Neural cell (in vitro differentiated cells): ENCODE measurements at regions not wholly inside any gene's neighbourhood (a gene's known extent, or its start where the extent isn't known, plus 50 kb on each side); places are given as distances from the start of the nearest gene placed in this dataset.

Experiments used
- H2AFZ ChIP-seq: fragments of 200-600, 300-800 bp; sonication (generic), shearing (Covaris generic); 2 replicates; pipeline ENCODE4 v1.6.0; 2014; ENCODE audit warnings: low read depth, mild to moderate bottlenecking, antibody characterized with exemption, low read length, moderate library complexity
- H3F3A ChIP-seq: fragments of 200-600 bp; shearing (Covaris generic); 2 replicates; pipeline ENCODE4 v1.6.1; 2016; ENCODE audit warnings: mild to moderate bottlenecking, moderate library complexity, mixed read lengths, antibody characterized with exemption, low read length; ENCODE audit not compliant: insufficient read depth, poor library complexity, severe bottlenecking
- H3K27ac ChIP-seq: fragments of 200-600, 300-800 bp; sonication (generic), shearing (Covaris generic); 2 replicates; pipeline ENCODE4 v1.5.1; 2014; ENCODE audit warnings: mild to moderate bottlenecking, low read length, moderate library complexity
- H3K27me3 ChIP-seq: fragments of 300-800, 200-600 bp; sonication (generic), shearing (Covaris generic); 2 replicates; pipeline ENCODE4 v1.6.0; 2014; ENCODE audit warnings: mild to moderate bottlenecking, low read depth, low read length, moderate library complexity; ENCODE audit not compliant: insufficient read depth
- H3K36me3 ChIP-seq: fragments of 300-800, 200-600 bp; sonication (generic), shearing (Covaris generic); 2 replicates; pipeline ENCODE4 v1.5.1; 2014; ENCODE audit warnings: mild to moderate bottlenecking, antibody characterized with exemption, low read length, moderate library complexity; ENCODE audit not compliant: insufficient read depth
- H3K4me2 ChIP-seq: fragments of 300-800, 200-600 bp; sonication (generic), shearing (Covaris generic); 2 replicates; pipeline ENCODE4 v1.6.0; 2014; ENCODE audit warnings: mild to moderate bottlenecking, low read length
- H3K4me3 ChIP-seq: fragments of 300-800, 200-600 bp; sonication (generic), shearing (Covaris generic); 2 replicates; pipeline ENCODE4 v1.5.1; 2014; ENCODE audit warnings: mild to moderate bottlenecking, low read length, moderate library complexity
- H3K79me2 ChIP-seq: fragments of 200-600 bp; shearing (Covaris generic); replicated peaks from 2 replicates; pipeline ENCODE4 v1.6.0; 2014; ENCODE audit warnings: mild to moderate bottlenecking, low read length, moderate library complexity; ENCODE audit not compliant: insufficient read depth
- H3K9ac ChIP-seq: fragments of 300-800, 200-600 bp; sonication (generic), shearing (Covaris generic); 2 replicates; pipeline ENCODE4 v1.6.1; 2016; ENCODE audit warnings: mild to moderate bottlenecking, low read length, mixed read lengths
- H3K9me2 ChIP-seq: fragments of 200-600 bp; shearing (Covaris generic); 2 replicates; pipeline ENCODE4 v1.6.1; 2016; ENCODE audit warnings: mild to moderate bottlenecking, low read length, mixed read lengths; ENCODE audit not compliant: insufficient read depth
- H3K9me3 ChIP-seq: fragments of 200-600, 300-800 bp; sonication (generic), shearing (Covaris generic); 2 replicates; pipeline ENCODE4 v1.6.1; 2016; ENCODE audit warnings: mild to moderate bottlenecking, mixed run types, low read length, moderate library complexity, mixed read lengths
- H4K20me1 ChIP-seq: fragments of 200-600 bp; shearing (Covaris generic); 2 replicates; pipeline ENCODE4 v1.6.1; 2016; ENCODE audit warnings: mild to moderate bottlenecking, mixed run types; ENCODE audit not compliant: insufficient read depth
- CTCF ChIP-seq: fragments of 450-650 bp; IDR thresholded peaks from 2 replicates; pipeline ENCODE4 v1.5.1; 2014; ENCODE audit warnings: antibody characterized with exemption, mild to moderate bottlenecking, moderate library complexity; ENCODE audit not compliant: poor library complexity, severe bottlenecking
- EP300 ChIP-seq: fragments of 450-650 bp; conservative IDR thresholded peaks from 2 replicates; pipeline ENCODE4 v1.6.1; 2014; ENCODE audit warnings: antibody characterized with exemption, mild to moderate bottlenecking, moderate library complexity; ENCODE audit not compliant: poor library complexity, severe bottlenecking
- EZH2 ChIP-seq: fragments of 200-600, 300-800 bp; shearing (Covaris generic), sonication (generic); IDR thresholded peaks from 2 replicates; pipeline ENCODE4 v1.6.1; 2014; ENCODE audit warnings: antibody characterized with exemption, low read length, borderline replicate concordance, mild to moderate bottlenecking; ENCODE audit not compliant: insufficient read depth, poor library complexity, severe bottlenecking
- MXI1 ChIP-seq: fragments of 450-650 bp; conservative IDR thresholded peaks from 2 replicates; pipeline ENCODE4 v1.6.1; 2014; ENCODE audit warnings: antibody characterized with exemption, mild to moderate bottlenecking; ENCODE audit not compliant: poor library complexity, severe bottlenecking
- POLR2AphosphoS5 ChIP-seq: IDR thresholded peaks from 2 replicates; pipeline ENCODE4 v1.6.1; 2012
- RAD21 ChIP-seq: fragments of 450-650 bp; conservative IDR thresholded peaks from 2 replicates; pipeline ENCODE4 v1.6.1; 2014; ENCODE audit warnings: antibody characterized with exemption, mild to moderate bottlenecking, moderate library complexity
- REST ChIP-seq: IDR thresholded peaks from 2 replicates; pipeline ENCODE4 v1.6.1; 2012; ENCODE audit warnings: borderline replicate concordance
- SMC3 ChIP-seq: fragments of 450-650 bp; conservative IDR thresholded peaks from 2 replicates; pipeline ENCODE4 v1.6.1; 2014; ENCODE audit warnings: antibody characterized with exemption, mild to moderate bottlenecking, moderate library complexity; ENCODE audit not compliant: poor library complexity
- TAF1 ChIP-seq: IDR thresholded peaks from 2 replicates; pipeline ENCODE4 v1.6.1; 2012; ENCODE audit warnings: low read depth

- H3K9ac ChIP-seq = no peak overlapping the region
- H3K27ac ChIP-seq = no peak overlapping the region
- no peaks in the 10 kb centered on the region for H3K9me3 ChIP-seq
- no peaks in the 10 kb centered on the region for H3K9me2 ChIP-seq
- no peaks in the 10 kb centered on the region for H3F3A ChIP-seq
- H3K27me3 ChIP-seq = no peaks in the 10 kb centered on the region
- H4K20me1 ChIP-seq = no peaks in the 10 kb centered on the region
- TF ChIP-seq EP300 = no peak
- peak; percentile 98 for TF ChIP-seq RAD21
- TF ChIP-seq MXI1 = no peak
- no peak for TF ChIP-seq EZH2
- TF ChIP-seq TAF1 = no peak
- TF ChIP-seq CTCF = peak; percentile 98
- TF ChIP-seq SMC3 = peak; percentile 100
- TF ChIP-seq POLR2AphosphoS5 = no peak
- H3K4me3 ChIP-seq = no peak overlapping the region
- H3K36me3 ChIP-seq = no peaks in the 10 kb centered on the region
- H3K79me2 ChIP-seq = no peaks in the 10 kb centered on the region
- H3K4me2 ChIP-seq = no peak overlapping the region
- H2AFZ ChIP-seq = no peak overlapping the region
These were observed 138.0 kb upstream of the NUDT7 start for GRCh38 chr16:77584205-77584859.

- H3K9me2 ChIP-seq = no peaks in the 10 kb centered on the region
- H3F3A ChIP-seq = no peaks in the 10 kb centered on the region
- no peak overlapping the region for H3K4me3 ChIP-seq
- no peak overlapping the region for H3K27ac ChIP-seq
- H3K79me2 ChIP-seq = no peaks in the 10 kb centered on the region
- no peaks in the 10 kb centered on the region for H3K9me3 ChIP-seq
- H3K4me2 ChIP-seq = no peak overlapping the region
- no peaks in the 10 kb centered on the region for H4K20me1 ChIP-seq
- H3K27me3 ChIP-seq = no peaks in the 10 kb centered on the region
- no peak overlapping the region for H2AFZ ChIP-seq
- no peak overlapping the region for H3K9ac ChIP-seq
- TF ChIP-seq RAD21 (no peak), CTCF (no peak), EP300 (no peak), SMC3 (no peak), MXI1 (no peak), REST (no peak), POLR2AphosphoS5 (no peak), EZH2 (no peak)
- no peaks in the 10 kb centered on the region for H3K36me3 ChIP-seq
These were observed 136.7 kb upstream of the NUDT7 start for GRCh38 chr16:77585379-77586251.
